ENCODE measurements at regions not wholly inside any gene's neighbourhood (a gene's known extent, or its start where the extent isn't known, plus 50 kb on each side); places are given as distances from the start of the nearest gene placed in this dataset.

DNA sequence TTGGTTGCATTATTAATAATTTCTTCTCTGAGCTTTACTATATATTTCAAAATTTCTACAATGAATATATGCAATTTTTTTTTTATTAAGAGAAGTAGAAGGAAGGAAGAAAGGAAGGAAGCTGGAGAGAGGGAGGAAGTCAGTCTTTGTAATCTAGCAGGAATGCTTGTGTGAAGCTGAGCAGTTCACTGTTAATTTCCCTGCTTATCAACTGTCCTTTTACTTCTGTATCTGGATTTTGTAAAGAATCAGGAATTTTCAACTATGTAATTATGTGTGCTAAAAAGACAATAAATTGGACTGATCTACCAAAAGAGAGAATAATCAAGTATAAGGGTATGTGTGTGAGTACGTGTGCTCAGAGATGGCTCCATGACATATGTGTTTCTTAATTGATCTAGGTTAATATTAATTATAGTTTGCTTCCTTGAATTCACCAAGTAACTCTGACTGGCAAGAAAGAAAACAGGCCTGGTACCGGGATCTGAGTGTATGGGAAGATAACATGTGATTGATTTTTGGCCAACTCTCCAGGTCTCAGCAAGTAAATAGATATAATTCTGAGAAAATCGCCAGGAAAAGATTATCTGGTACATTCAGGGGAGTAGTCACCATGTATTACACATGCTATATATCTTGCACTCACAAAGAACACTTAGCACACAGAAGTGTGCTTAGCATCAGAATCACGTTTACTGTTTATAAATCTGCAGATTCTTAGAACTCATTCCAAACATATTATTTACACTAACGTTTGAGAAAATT is 1758.8 kb upstream of the WWC1 start:
- Mint-ChIP-seq H3K9me3 (ENCODE audit: low read depth) (no peaks in the 10 kb centered on the region), H3K27ac (ENCODE audit: unreplicated experiment) (no peak overlapping the region), H3K4me3 (ENCODE audit: unreplicated experiment) (no peak overlapping the region), H3K36me3 (ENCODE audit: low read depth) (no peaks in the 10 kb centered on the region), H3K4me1 (ENCODE audit: low read depth) (no peaks in the 10 kb centered on the region), H3K27me3 (ENCODE audit: low read depth) (no peaks in the 10 kb centered on the region)
- DNase-seq (ENCODE audit: low spot score): no peak
- TF ChIP-seq CTCF (IDR thresholded peaks at IDR 0.05): no peak

DNA sequence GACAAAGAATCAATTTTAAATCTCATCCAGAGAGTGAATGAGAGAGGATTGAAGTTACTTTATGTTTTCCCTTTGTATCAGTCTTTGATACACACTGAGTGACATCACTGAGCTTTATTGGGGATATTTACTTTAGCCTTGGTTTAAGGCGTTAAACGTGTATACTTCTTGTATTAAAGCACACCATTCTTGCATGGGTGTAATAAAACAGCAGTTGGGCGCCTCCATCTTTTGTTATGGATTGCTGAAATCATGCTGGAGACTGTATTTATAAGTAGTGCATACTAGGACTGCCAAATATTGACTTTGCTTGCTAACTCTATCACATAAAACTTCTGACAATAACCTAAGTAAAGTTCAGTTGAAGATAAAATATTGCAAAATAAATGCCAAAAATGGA is 1755.8 kb upstream of the WWC1 start:
- Mint-ChIP-seq H3K27me3 (ENCODE audit: low read depth) (no peaks in the 10 kb centered on the region), H3K4me3 (ENCODE audit: unreplicated experiment) (no peak overlapping the region), H3K9me3 (ENCODE audit: low read depth) (no peaks in the 10 kb centered on the region), H3K36me3 (ENCODE audit: low read depth) (no peaks in the 10 kb centered on the region), H3K4me1 (ENCODE audit: low read depth) (no peaks in the 10 kb centered on the region), H3K27ac (ENCODE audit: unreplicated experiment) (no peak overlapping the region)
- no peak for DNase-seq (ENCODE audit: low spot score)
- no peak for TF ChIP-seq CTCF (IDR thresholded peaks at IDR 0.05)

- H3K9me3 Mint-ChIP-seq (ENCODE audit: low read depth): no peaks in the 10 kb centered on the region
- H3K4me1 Mint-ChIP-seq (ENCODE audit: low read depth): no peaks in the 10 kb centered on the region
- peaks cover 3% of the 10 kb centered on the region for H3K27me3 Mint-ChIP-seq (ENCODE audit: low read depth)
- no peak for DNase-seq (ENCODE audit: low spot score)
- H3K4me3 Mint-ChIP-seq (ENCODE audit: unreplicated experiment): no peak overlapping the region
- H3K27ac Mint-ChIP-seq (ENCODE audit: unreplicated experiment): no peak overlapping the region
- no peak for TF ChIP-seq CTCF (IDR thresholded peaks at IDR 0.05)
- no peaks in the 10 kb centered on the region for H3K36me3 Mint-ChIP-seq (ENCODE audit: low read depth)
These were observed 1751.3 kb upstream of the WWC1 start for GRCh38 chr5:166540156-166540555.

DNA sequence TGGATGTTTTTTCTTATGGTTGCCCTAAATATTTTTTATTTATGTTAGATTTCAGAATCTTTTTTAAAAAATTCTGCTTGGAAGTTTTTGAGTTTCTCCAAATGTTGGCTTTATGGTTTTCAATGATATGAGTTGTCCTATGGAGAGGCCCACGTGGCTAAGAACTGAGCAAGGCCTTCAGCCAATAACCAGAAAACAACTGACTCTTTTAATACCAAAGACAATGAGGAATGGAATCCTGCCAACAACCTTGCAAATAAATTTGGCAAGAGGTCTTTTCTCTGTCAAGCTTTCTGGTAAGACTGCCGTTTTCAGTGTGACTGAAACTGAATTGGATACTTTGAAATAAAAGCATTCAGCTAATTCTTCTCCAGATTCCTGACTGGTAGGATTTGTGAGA is 1740.1 kb upstream of the WWC1 start:
- Mint-ChIP-seq H3K4me3 (ENCODE audit: unreplicated experiment) (no peak overlapping the region), H3K36me3 (ENCODE audit: low read depth) (no peaks in the 10 kb centered on the region), H3K27ac (ENCODE audit: unreplicated experiment) (no peak overlapping the region), H3K4me1 (ENCODE audit: low read depth) (no peaks in the 10 kb centered on the region), H3K9me3 (ENCODE audit: low read depth) (peaks cover 5% of the 10 kb centered on the region), H3K27me3 (ENCODE audit: low read depth) (no peaks in the 10 kb centered on the region)
- no peak for DNase-seq (ENCODE audit: low spot score)
- no peak for TF ChIP-seq CTCF (IDR thresholded peaks at IDR 0.05)

GRCh38 chr5:166553778-166554177 is 1737.7 kb upstream of the WWC1 start:
- DNase-seq (ENCODE audit: low spot score): no peak
- H3K36me3 Mint-ChIP-seq (ENCODE audit: low read depth): no peaks in the 10 kb centered on the region
- TF ChIP-seq CTCF (IDR thresholded peaks at IDR 0.05): no peak
- H3K27me3 Mint-ChIP-seq (ENCODE audit: low read depth): no peaks in the 10 kb centered on the region
- no peak overlapping the region for H3K27ac Mint-ChIP-seq (ENCODE audit: unreplicated experiment)
- no peak overlapping the region for H3K4me3 Mint-ChIP-seq (ENCODE audit: unreplicated experiment)
- H3K4me1 Mint-ChIP-seq (ENCODE audit: low read depth): no peaks in the 10 kb centered on the region
- peaks cover 8% of the 10 kb centered on the region for H3K9me3 Mint-ChIP-seq (ENCODE audit: low read depth)
